Peyer's patch (tissue), 4 donors: ENCODE measurements at regions not wholly inside any gene's neighbourhood (a gene's known extent, or its start where the extent isn't known, plus 50 kb on each side); places are given as distances from the start of the nearest gene placed in this dataset.

Experiments
- DNase-seq, 3 donors: peaks; one replicate each; pipeline ENCODE4 v3.0.0-alpha.2; 2017 to 2019
- H3K27ac ChIP-seq, 4 donors: fragments of 200-600 bp; sonication (generic); one replicate each; pipeline ENCODE4 v1.5.1; 2016 to 2019
- H3K27me3 ChIP-seq, 2 donors: fragments of 200-600 bp; sonication (generic); one replicate each; pipeline ENCODE4 v1.5.1; 2019
- H3K36me3 ChIP-seq, 3 donors: fragments of 200-600 bp; sonication (generic); one replicate each; pipeline ENCODE4 v1.5.1; 2016 to 2019
- H3K4me1 ChIP-seq, 4 donors: fragments of 200-600 bp; sonication (generic); one replicate each; pipeline ENCODE4 v1.5.1; 2016 to 2019
- H3K4me3 ChIP-seq, 4 donors: fragments of 200-600 bp; sonication (generic); 1 replicate in 3 of 4; 2 replicates in 1 of 4; pipeline ENCODE4 v1.5.1; 2016 to 2019; ENCODE audit warnings: mild to moderate bottlenecking in 1 of 4
- H3K9me3 ChIP-seq, 4 donors: fragments of 200-600 bp; sonication (generic); one replicate each; pipeline ENCODE4 v1.5.1; 2016 to 2019; ENCODE audit warnings: mild to moderate bottlenecking in 1 of 4
- POLR2A ChIP-seq, 2 donors: fragments of 450-650 bp; IDR thresholded peaks; one replicate each; pipeline ENCODE4 v1.5.1; 2017; ENCODE audit warnings: antibody characterized with exemption in 2 of 2, mild to moderate bottlenecking in 2 of 2, moderate library complexity in 2 of 2
- TF ChIP-seq, protein P1 (sequence below), 6 experiments: fragments of 450-650 bp in 4 of 6; fragments of 200-600 bp in 2 of 6; sonication (generic) in 1 of 6; IDR thresholded peaks; one replicate each; pipeline ENCODE4 v1.5.1; 2017 to 2019; ENCODE audit warnings: antibody characterized with exemption in 6 of 6, mild to moderate bottlenecking in 3 of 6, moderate library complexity in 1 of 6

GRCh38 chr10:78609976-78610375 lies 458.8 kb upstream of the ZMIZ1 start:
- Histone ChIP-seq H3K27me3 (no peaks in the 10 kb centered on the region), H3K9me3 (peaks cover 0 to 9% (median 0%) of the 10 kb centered on the region in 4 donors), H3K4me1 (no peaks in the 10 kb centered on the region), H3K36me3 (no peaks in the 10 kb centered on the region), H3K27ac (no peak overlapping the region), H3K4me3 (no peak overlapping the region)
- DNase-seq, result no peak
- TF ChIP-seq, protein P1, sequence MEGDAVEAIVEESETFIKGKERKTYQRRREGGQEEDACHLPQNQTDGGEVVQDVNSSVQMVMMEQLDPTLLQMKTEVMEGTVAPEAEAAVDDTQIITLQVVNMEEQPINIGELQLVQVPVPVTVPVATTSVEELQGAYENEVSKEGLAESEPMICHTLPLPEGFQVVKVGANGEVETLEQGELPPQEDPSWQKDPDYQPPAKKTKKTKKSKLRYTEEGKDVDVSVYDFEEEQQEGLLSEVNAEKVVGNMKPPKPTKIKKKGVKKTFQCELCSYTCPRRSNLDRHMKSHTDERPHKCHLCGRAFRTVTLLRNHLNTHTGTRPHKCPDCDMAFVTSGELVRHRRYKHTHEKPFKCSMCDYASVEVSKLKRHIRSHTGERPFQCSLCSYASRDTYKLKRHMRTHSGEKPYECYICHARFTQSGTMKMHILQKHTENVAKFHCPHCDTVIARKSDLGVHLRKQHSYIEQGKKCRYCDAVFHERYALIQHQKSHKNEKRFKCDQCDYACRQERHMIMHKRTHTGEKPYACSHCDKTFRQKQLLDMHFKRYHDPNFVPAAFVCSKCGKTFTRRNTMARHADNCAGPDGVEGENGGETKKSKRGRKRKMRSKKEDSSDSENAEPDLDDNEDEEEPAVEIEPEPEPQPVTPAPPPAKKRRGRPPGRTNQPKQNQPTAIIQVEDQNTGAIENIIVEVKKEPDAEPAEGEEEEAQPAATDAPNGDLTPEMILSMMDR (IDR thresholded peaks at IDR 0.05), result no peak
- TF ChIP-seq POLR2A (IDR thresholded peaks at IDR 0.05), result no peak

DNA sequence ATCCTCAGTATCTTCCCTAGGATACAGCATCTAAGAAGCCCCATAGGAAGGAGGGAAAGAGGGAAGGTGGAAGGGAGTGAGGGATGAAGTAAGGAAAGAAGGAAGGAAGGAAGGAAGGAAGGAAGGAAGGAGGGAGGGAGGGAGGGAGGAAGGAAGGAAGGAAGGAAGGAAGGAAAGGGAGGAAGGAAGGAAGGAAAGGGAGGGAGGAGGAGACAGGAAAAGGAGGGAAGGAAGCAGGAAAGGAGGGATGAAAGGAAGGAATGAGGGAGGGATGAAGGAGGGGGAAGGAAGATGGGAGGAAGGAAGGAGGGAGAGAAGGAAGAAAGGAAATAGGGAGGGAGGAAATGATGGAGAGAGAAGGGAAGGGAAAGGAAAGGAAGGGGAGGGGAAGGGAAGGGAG lies 455.6 kb upstream of the ZMIZ1 start:
- no peak for DNase-seq
- peaks cover 0 to 7% (median 0%) of the 10 kb centered on the region in 4 donors for H3K4me1 ChIP-seq

GRCh38 chr10:78614267-78614666 lies 454.5 kb upstream of the ZMIZ1 start:
- Histone ChIP-seq H3K4me1 (peaks cover 0 to 7% (median 0%) of the 10 kb centered on the region in 4 donors), H3K27ac (no peak overlapping the region), H3K4me3 (no peak overlapping the region), H3K9me3 (peaks cover 0 to 3% (median 0%) of the 10 kb centered on the region in 4 donors), H3K27me3 (no peaks in the 10 kb centered on the region), H3K36me3 (no peaks in the 10 kb centered on the region)
- TF ChIP-seq, protein P1 (IDR thresholded peaks at IDR 0.05), result no peak
- TF ChIP-seq POLR2A (IDR thresholded peaks at IDR 0.05), result no peak
- DNase-seq, result no peak

More for the DNA sequence above, 455.6 kb upstream of the ZMIZ1 start:
- Histone ChIP-seq H3K4me3 (no peak overlapping the region), H3K9me3 (peaks cover 0 to 9% (median 0%) of the 10 kb centered on the region in 4 donors), H3K27ac (no peak overlapping the region), H3K27me3 (no peaks in the 10 kb centered on the region), H3K36me3 (no peaks in the 10 kb centered on the region)
- TF ChIP-seq POLR2A (IDR thresholded peaks at IDR 0.05), result no peak
- TF ChIP-seq, protein P1 (IDR thresholded peaks at IDR 0.05), result no peak

DNA sequence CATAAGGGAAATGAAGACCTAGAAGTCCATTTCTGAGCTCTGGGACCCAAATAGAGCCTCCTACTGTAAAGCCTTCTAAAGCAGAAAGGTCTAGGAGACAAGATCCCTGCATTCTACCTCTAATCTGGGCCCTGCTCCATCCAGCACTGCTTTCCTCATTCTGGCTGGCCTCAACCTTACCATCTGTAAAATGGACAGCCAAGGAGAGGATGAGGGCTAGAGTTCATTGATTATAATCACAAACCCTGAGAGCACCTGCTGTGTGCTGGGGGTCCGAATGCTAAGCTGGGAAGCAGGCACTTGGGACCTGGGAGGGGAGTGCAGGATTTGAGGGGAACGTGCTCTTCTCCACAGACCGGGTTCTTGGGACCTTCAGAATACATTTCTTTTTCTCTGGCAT lies 454.0 kb upstream of the ZMIZ1 start:
- H3K4me3 ChIP-seq, result no peak overlapping the region
- peaks cover 0 to 7% (median 0%) of the 10 kb centered on the region in 4 donors for H3K4me1 ChIP-seq
- H3K27ac ChIP-seq, result no peak overlapping the region
- no peaks in the 10 kb centered on the region for H3K36me3 ChIP-seq
- no peak for DNase-seq
- no peaks in the 10 kb centered on the region for H3K27me3 ChIP-seq
- no peaks in the 10 kb centered on the region for H3K9me3 ChIP-seq
- no peak for TF ChIP-seq POLR2A (IDR thresholded peaks at IDR 0.05)
- TF ChIP-seq, protein P1 (IDR thresholded peaks at IDR 0.05), result no peak

DNA sequence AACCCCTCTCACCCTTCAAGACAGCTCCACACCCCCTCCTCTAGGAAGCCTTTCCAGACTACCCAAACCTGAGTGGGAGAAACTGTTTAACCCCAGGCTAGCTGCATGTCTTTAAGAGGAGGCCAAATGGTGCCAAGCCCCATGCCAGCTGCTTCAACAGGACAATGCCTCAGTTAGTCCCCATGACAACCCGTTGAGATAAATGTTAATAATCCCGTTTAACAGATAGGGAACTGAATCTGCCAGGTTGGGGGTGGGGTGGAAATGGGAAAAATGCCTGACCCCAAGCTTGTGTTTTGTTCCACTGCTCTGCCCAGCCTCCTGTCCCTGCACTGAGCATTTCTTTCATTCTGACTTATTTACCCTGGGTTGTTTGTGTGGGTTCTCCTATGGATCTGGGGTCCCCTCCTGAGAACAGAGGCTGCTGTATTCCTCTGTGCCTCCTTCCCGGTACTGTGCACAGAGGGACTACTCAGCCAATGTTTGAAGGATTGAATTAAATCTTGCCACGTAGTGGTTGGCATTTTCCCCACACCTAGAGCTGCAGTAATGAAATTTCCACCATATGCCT lies 452.6 kb upstream of the ZMIZ1 start:
- no peak overlapping the region for H3K27ac ChIP-seq
- no peak for TF ChIP-seq POLR2A (IDR thresholded peaks at IDR 0.05)
- TF ChIP-seq, protein P1 (IDR thresholded peaks at IDR 0.05), result no peak
- DNase-seq, result no peak

More for the DNA sequence above, 452.6 kb upstream of the ZMIZ1 start:
- Histone ChIP-seq H3K9me3 (no peaks in the 10 kb centered on the region), H3K4me3 (no peak overlapping the region), H3K27me3 (no peaks in the 10 kb centered on the region), H3K36me3 (no peaks in the 10 kb centered on the region), H3K4me1 (peaks cover 0 to 7% (median 0%) of the 10 kb centered on the region in 4 donors)
